IMR-90 (cell line): ENCODE measurements at regions not wholly inside any gene's neighbourhood (a gene's known extent, or its start where the extent isn't known, plus 50 kb on each side); places are given as distances from the start of the nearest gene placed in this dataset.

Source experiments
- ATAC-seq: fragments of 200-7000 bp; cut with Tn5 transposase; 2 replicates; pipeline ENCODE4 v1.9.1; 2020; ENCODE audit warnings: low read depth, mild to moderate bottlenecking, moderate library complexity
- BruUV-seq: library from RNA; stranded (reverse); fragments of 400-500 nt; replicated peaks from 2 replicates; lab custom pipeline; 2021; lab: Mats Ljungman, UMichigan
- CTCF ChIA-PET: fragments of 300-600 bp; formaldehyde crosslinking; extraction: SDS; loops from one replicate; lab custom pipeline; 2021; ENCODE audit warnings: antibody characterized with exemption; lab: Yijun Ruan, JAX
- POLR2A ChIA-PET: fragments of 300-600 bp; sonication (Branson Sonifier 250); formaldehyde crosslinking; loops from one replicate; lab custom pipeline; 2022; ENCODE audit warnings: antibody characterized with exemption; ENCODE audit not compliant: unreplicated experiment; lab: Charles Lee
- DNase-seq: peaks from one replicate; pipeline ENCODE4 v3.0.0; 2013
- H2AFZ ChIP-seq: replicated peaks from 2 replicates; pipeline ENCODE3; 2013; ENCODE audit warnings: low read length, mild to moderate bottlenecking; ENCODE audit not compliant: poor library complexity
- H2AK5ac ChIP-seq: 2 replicates; pipeline ENCODE4 v1.6.1; 2013; ENCODE audit warnings: low read depth, low read length, inconsistent platforms
- H2AK9ac ChIP-seq: replicated peaks from 2 replicates; pipeline ENCODE3; 2013; ENCODE audit warnings: mild to moderate bottlenecking, low read depth, low read length, moderate library complexity; ENCODE audit not compliant: poor library complexity
- H2BK120ac ChIP-seq: 2 replicates; pipeline ENCODE4 v1.6.1; 2013; ENCODE audit warnings: low read depth, low read length, inconsistent platforms
- H2BK15ac ChIP-seq: 3 replicates; pipeline ENCODE4 v1.6.1; 2013; ENCODE audit warnings: low read depth, low read length, inconsistent platforms
- H2BK20ac ChIP-seq: 2 replicates; pipeline ENCODE4 v1.6.1; 2013; ENCODE audit warnings: low read depth, mild to moderate bottlenecking, inconsistent platforms, low read length, moderate library complexity
- H2BK5ac ChIP-seq: 2 replicates; pipeline ENCODE4 v1.6.1; 2013; ENCODE audit warnings: mild to moderate bottlenecking, low read depth, low read length, inconsistent platforms; ENCODE audit not compliant: poor library complexity, severe bottlenecking
- H3K14ac ChIP-seq: replicated peaks from 2 replicates; pipeline ENCODE4 v1.6.1; 2013; ENCODE audit warnings: low read depth, low read length, inconsistent platforms
- H3K18ac ChIP-seq: 2 replicates; pipeline ENCODE4 v1.6.1; 2013; ENCODE audit warnings: low read depth, low read length, control low read depth
- H3K23ac ChIP-seq: 2 replicates; pipeline ENCODE4 v1.6.1; 2013; ENCODE audit warnings: low read depth, low read length, inconsistent platforms
- H3K27ac ChIP-seq: 2 replicates; pipeline ENCODE4 v1.5.1; 2013; ENCODE audit warnings: mild to moderate bottlenecking, control low read depth, low read length; ENCODE audit not compliant: insufficient read depth
- H3K27me3 ChIP-seq: 2 replicates; pipeline ENCODE4 v1.6.1; 2013; ENCODE audit warnings: low read length; ENCODE audit not compliant: control insufficient read depth, insufficient read depth
- H3K36me3 ChIP-seq: 2 replicates; pipeline ENCODE4 v1.6.1; 2013; ENCODE audit warnings: low read length, mixed read lengths; ENCODE audit not compliant: control insufficient read depth, insufficient read depth
- H3K4ac ChIP-seq: 2 replicates; pipeline ENCODE4 v1.6.1; 2013; ENCODE audit warnings: low read depth, low read length, inconsistent platforms
- H3K4me1 ChIP-seq: 2 replicates; pipeline ENCODE4 v1.6.1; 2013; ENCODE audit warnings: low read length, mixed read lengths; ENCODE audit not compliant: control insufficient read depth, insufficient read depth
- H3K4me2 ChIP-seq: 2 replicates; pipeline ENCODE4 v1.6.1; 2013; ENCODE audit warnings: low read depth, mild to moderate bottlenecking, control low read depth, low read length, moderate library complexity
- H3K4me3 ChIP-seq: 2 replicates; pipeline ENCODE4 v1.5.1; 2013; ENCODE audit warnings: low read depth, mild to moderate bottlenecking, control low read depth, low read length, moderate library complexity; ENCODE audit not compliant: insufficient read depth
- H3K56ac ChIP-seq: 2 replicates; pipeline ENCODE4 v1.6.1; 2013; ENCODE audit warnings: low read length, inconsistent platforms; ENCODE audit not compliant: insufficient read depth; ENCODE audit errors: extremely low read depth
- H3K79me1 ChIP-seq, 2 experiments: 2 replicates each; pipeline ENCODE4 v1.6.1; 2013; ENCODE audit warnings: low read length in 2 of 2, inconsistent platforms in 1 of 2, low read depth in 1 of 2
- H3K9ac ChIP-seq: 2 replicates; pipeline ENCODE4 v1.6.1; 2013; ENCODE audit warnings: low read depth, low read length, control low read depth
- H3K9me1 ChIP-seq: 2 replicates; pipeline ENCODE4 v1.6.1; 2013; ENCODE audit warnings: low read length, inconsistent platforms; ENCODE audit not compliant: insufficient read depth
- H3K9me3 ChIP-seq: 2 replicates; pipeline ENCODE4 v1.6.1; 2013; ENCODE audit warnings: low read length; ENCODE audit not compliant: control insufficient read depth, insufficient read depth
- H4K20me1 ChIP-seq: 2 replicates; pipeline ENCODE4 v1.6.1; 2013; ENCODE audit warnings: low read length, inconsistent platforms; ENCODE audit not compliant: insufficient read depth
- H4K5ac ChIP-seq: 2 replicates; pipeline ENCODE4 v1.6.1; 2013; ENCODE audit warnings: mild to moderate bottlenecking, low read depth, low read length, control low read depth
- H4K8ac ChIP-seq, 2 experiments: 2 replicates each; pipeline ENCODE4 v1.6.1; 2013; ENCODE audit warnings: low read depth in 2 of 2, low read length in 2 of 2, control low read depth in 1 of 2, inconsistent platforms in 1 of 2
- H4K91ac ChIP-seq: 2 replicates; pipeline ENCODE4 v1.6.1; 2013; ENCODE audit warnings: low read depth, low read length, inconsistent platforms; ENCODE audit not compliant: insufficient read depth
- BHLHE40 ChIP-seq: fragments of 150-350 bp; IDR thresholded peaks from 2 replicates; pipeline ENCODE4 v1.6.1; 2016; ENCODE audit warnings: mild to moderate bottlenecking, low read depth, low read length
- CEBPB ChIP-seq: IDR thresholded peaks from 2 replicates; pipeline ENCODE4 v1.6.1; 2012; ENCODE audit warnings: low read depth, low read length, improper control_type of control experiment
- CHD1 ChIP-seq: IDR thresholded peaks from 2 replicates; pipeline ENCODE4 v1.6.1; 2012; ENCODE audit warnings: low read depth, low read length, improper control_type of control experiment
- FOS ChIP-seq: fragments of 150-350 bp; IDR thresholded peaks from 2 replicates; pipeline ENCODE4 v1.6.1; 2016; ENCODE audit warnings: low read depth, low read length
- MAFK ChIP-seq: IDR thresholded peaks from 2 replicates; pipeline ENCODE4 v1.6.1; 2012; ENCODE audit warnings: low read depth, low read length, improper control_type of control experiment
- MAZ ChIP-seq: IDR thresholded peaks from 2 replicates; pipeline ENCODE4 v1.6.1; 2012; ENCODE audit warnings: low read depth, mild to moderate bottlenecking, low read length, improper control_type of control experiment, moderate library complexity, borderline replicate concordance
- MXI1 ChIP-seq: IDR thresholded peaks from 2 replicates; pipeline ENCODE4 v1.6.1; 2012; ENCODE audit warnings: low read depth, mild to moderate bottlenecking, low read length, moderate library complexity, borderline replicate concordance
- NFE2L2 ChIP-seq: fragments of 150-350 bp; IDR thresholded peaks from 2 replicates; pipeline ENCODE4 v1.6.1; 2016; ENCODE audit warnings: low read depth, mild to moderate bottlenecking, low read length
- POLR2A ChIP-seq: IDR thresholded peaks from 2 replicates; pipeline ENCODE4 v1.6.1; 2012; ENCODE audit warnings: mild to moderate bottlenecking, low read depth, low read length
- RAD21 ChIP-seq: IDR thresholded peaks from 2 replicates; pipeline ENCODE4 v1.6.1; 2012; ENCODE audit warnings: low read length, improper control_type of control experiment
- RCOR1 ChIP-seq: IDR thresholded peaks from 2 replicates; pipeline ENCODE4 v1.6.1; 2012; ENCODE audit warnings: mild to moderate bottlenecking, low read length, improper control_type of control experiment; ENCODE audit not compliant: insufficient replicate concordance
- RFX5 ChIP-seq: IDR thresholded peaks from 2 replicates; pipeline ENCODE4 v1.8.0; 2012; ENCODE audit warnings: low read depth, mild to moderate bottlenecking, low read length, moderate library complexity
- SMC3 ChIP-seq: fragments of 150-350 bp; IDR thresholded peaks from 2 replicates; pipeline ENCODE4 v1.6.1; 2016; ENCODE audit warnings: low read depth, mild to moderate bottlenecking, antibody characterized with exemption, low read length, moderate library complexity
- WGBS, 2 experiments: methylation state at CpG; one replicate each; pipeline versions ENCODE4 v1.1.5 to v1.1.7; 2013; ENCODE audit warnings: missing lambda C conversion rate in 2 of 2; ENCODE audit not compliant: insufficient read length in 1 of 2; ENCODE audit errors: extremely low coverage in 2 of 2; 5-methylcytosine and 5-hydroxymethylcytosine counted together
- dilution Hi-C: fragments of 300-500 bp; cut with HindIII; formaldehyde crosslinking; loops from one replicate; pipeline ENCODE4 v1.14.3; 2018; ENCODE audit warnings: low sequenced_read_pairs; ENCODE audit not compliant: unreplicated experiment
- in situ Hi-C: fragments of 300-500 bp; cut with MboI; formaldehyde crosslinking; loops from 3 replicates; pipeline ENCODE4 v1.14.3; 2019; ENCODE audit warnings: low sequenced_read_pairs, inconsistent platforms, mixed read lengths
- intact Hi-C: fragments of 100-400 bp; cut with micrococcal nuclease; formaldehyde crosslinking; loops from 2 replicates; pipeline ENCODE4 v1.10.0; 2022
- TF ChIP-seq, protein P1 (sequence below): fragments of 150-350 bp; IDR thresholded peaks from 2 replicates; pipeline ENCODE4 v1.6.1; 2017; ENCODE audit warnings: mild to moderate bottlenecking, antibody characterized with exemption, low read length, low read depth
- TF ChIP-seq, protein P2 (sequence below): fragments of 150-350 bp; IDR thresholded peaks from 2 replicates; pipeline ENCODE4 v1.6.1; 2016; ENCODE audit warnings: low read depth, mild to moderate bottlenecking, low read length, moderate library complexity, borderline replicate concordance
- TF ChIP-seq, protein P3 (sequence below): conservative IDR thresholded peaks from 2 replicates; pipeline ENCODE4 v1.5.1; 2012; ENCODE audit warnings: mild to moderate bottlenecking, low read depth, low read length, improper control_type of control experiment

DNA sequence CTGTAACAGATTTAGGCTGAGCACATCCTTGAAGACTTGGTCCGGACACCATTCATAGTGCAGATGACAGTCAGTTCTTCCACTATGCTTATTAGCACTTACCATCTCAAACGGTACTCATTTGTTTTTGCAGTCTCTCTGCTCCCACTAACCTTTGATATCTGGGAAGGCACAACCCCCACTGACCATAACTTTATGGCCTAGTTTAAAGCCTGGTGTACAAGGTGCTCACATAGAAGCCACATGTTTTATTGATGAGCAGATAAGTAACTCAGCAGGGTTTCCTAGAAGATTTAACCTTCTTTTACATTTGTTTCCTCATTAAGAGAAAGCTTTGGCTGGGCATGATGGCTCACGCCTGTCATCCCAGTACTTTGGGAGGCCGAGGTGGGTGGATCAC lies 119.3 kb upstream of the MAGI3 start:
- H2BK15ac ChIP-seq = no peak overlapping the region
- H3K4me1 ChIP-seq = no peaks in the 10 kb centered on the region
- no peak overlapping the region for H3K18ac ChIP-seq
- TF ChIP-seq RCOR1 (no peak), CEBPB (no peak), BHLHE40 (no peak), FOS (no peak), POLR2A (no peak), SMC3 (no peak), RAD21 (no peak), NFE2L2 (no peak), CHD1 (no peak), MXI1 (no peak), RFX5 (no peak), MAZ (no peak), MAFK (no peak)
- TF ChIP-seq, protein P1, sequence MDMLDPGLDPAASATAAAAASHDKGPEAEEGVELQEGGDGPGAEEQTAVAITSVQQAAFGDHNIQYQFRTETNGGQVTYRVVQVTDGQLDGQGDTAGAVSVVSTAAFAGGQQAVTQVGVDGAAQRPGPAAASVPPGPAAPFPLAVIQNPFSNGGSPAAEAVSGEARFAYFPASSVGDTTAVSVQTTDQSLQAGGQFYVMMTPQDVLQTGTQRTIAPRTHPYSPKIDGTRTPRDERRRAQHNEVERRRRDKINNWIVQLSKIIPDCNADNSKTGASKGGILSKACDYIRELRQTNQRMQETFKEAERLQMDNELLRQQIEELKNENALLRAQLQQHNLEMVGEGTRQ = no peak
- TF ChIP-seq, protein P2, sequence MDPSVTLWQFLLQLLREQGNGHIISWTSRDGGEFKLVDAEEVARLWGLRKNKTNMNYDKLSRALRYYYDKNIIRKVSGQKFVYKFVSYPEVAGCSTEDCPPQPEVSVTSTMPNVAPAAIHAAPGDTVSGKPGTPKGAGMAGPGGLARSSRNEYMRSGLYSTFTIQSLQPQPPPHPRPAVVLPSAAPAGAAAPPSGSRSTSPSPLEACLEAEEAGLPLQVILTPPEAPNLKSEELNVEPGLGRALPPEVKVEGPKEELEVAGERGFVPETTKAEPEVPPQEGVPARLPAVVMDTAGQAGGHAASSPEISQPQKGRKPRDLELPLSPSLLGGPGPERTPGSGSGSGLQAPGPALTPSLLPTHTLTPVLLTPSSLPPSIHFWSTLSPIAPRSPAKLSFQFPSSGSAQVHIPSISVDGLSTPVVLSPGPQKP = no peak
- TF ChIP-seq, protein P3, sequence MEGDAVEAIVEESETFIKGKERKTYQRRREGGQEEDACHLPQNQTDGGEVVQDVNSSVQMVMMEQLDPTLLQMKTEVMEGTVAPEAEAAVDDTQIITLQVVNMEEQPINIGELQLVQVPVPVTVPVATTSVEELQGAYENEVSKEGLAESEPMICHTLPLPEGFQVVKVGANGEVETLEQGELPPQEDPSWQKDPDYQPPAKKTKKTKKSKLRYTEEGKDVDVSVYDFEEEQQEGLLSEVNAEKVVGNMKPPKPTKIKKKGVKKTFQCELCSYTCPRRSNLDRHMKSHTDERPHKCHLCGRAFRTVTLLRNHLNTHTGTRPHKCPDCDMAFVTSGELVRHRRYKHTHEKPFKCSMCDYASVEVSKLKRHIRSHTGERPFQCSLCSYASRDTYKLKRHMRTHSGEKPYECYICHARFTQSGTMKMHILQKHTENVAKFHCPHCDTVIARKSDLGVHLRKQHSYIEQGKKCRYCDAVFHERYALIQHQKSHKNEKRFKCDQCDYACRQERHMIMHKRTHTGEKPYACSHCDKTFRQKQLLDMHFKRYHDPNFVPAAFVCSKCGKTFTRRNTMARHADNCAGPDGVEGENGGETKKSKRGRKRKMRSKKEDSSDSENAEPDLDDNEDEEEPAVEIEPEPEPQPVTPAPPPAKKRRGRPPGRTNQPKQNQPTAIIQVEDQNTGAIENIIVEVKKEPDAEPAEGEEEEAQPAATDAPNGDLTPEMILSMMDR = no peak
- H2BK20ac ChIP-seq = no peak overlapping the region
- H3K56ac ChIP-seq = no peak overlapping the region
- intact Hi-C loops = no loop called here
- H3K27me3 ChIP-seq = peaks cover 6% of the 10 kb centered on the region
- H3K79me1 ChIP-seq = no peaks in the 10 kb centered on the region
- ATAC-seq (no peak), DNase-seq (no peak)
- no peaks in the 10 kb centered on the region for H3K9me1 ChIP-seq
- dilution Hi-C loops = no loop called here
- H3K4me3 ChIP-seq = no peak overlapping the region
- 58% methylated on average over 2 of the region's 4 CpGs; no CpG with 5 or more reads in 1 of the 2 experiments for WGBS, 2 experiments
- no peak overlapping the region for H3K4ac ChIP-seq
- ChIA-PET POLR2A (no interaction called here), CTCF (no interaction called here)
- no peak overlapping the region for H3K27ac ChIP-seq
- no peak overlapping the region for H3K4me2 ChIP-seq
- no peaks in the 10 kb centered on the region for H3K36me3 ChIP-seq
- BruUV-seq = no TSS peak
- H4K20me1 ChIP-seq = no peaks in the 10 kb centered on the region
- H2AK9ac ChIP-seq = no peak overlapping the region
- no peaks in the 10 kb centered on the region for H3K9me3 ChIP-seq
- no peak overlapping the region for H2BK120ac ChIP-seq
- H4K8ac ChIP-seq = no peak overlapping the region
- H2BK5ac ChIP-seq = no peak overlapping the region
- no peak overlapping the region for H4K91ac ChIP-seq
- in situ Hi-C loops = no loop called here
- no peak overlapping the region for H3K14ac ChIP-seq
- H2AK5ac ChIP-seq = no peak overlapping the region
- H3K23ac ChIP-seq = no peak overlapping the region
- H2AFZ ChIP-seq = no peak overlapping the region
- no peak overlapping the region for H3K9ac ChIP-seq
- no peak overlapping the region for H4K5ac ChIP-seq
